ENCODE measurements at regions not wholly inside any gene's neighbourhood (a gene's known extent, or its start where the extent isn't known, plus 50 kb on each side); places are given as distances from the start of the nearest gene placed in this dataset.

- Histone ChIP-seq H4K91ac (ENCODE audit: insufficient read depth, low read depth, low read length) (no peak overlapping the region), H2BK120ac (ENCODE audit: low read depth, low read length) (no peak overlapping the region), H3K36me3 (ENCODE audit: control insufficient read depth, insufficient read depth, low read length) (no peaks in the 10 kb centered on the region), H3K27me3 (ENCODE audit: control insufficient read depth, insufficient read depth, low read length) (no peaks in the 10 kb centered on the region), H4K8ac (ENCODE audit: low read depth in 2 of 2, low read length in 2 of 2) (no peak overlapping the region), H4K5ac (ENCODE audit: low read depth, low read length) (no peak overlapping the region), H3K9ac (ENCODE audit: low read depth, low read length) (no peak overlapping the region), H3K23ac (ENCODE audit: low read depth, low read length) (no peak overlapping the region), H2AK5ac (ENCODE audit: low read depth, low read length) (no peak overlapping the region), H3K4ac (ENCODE audit: low read depth, low read length) (no peak overlapping the region), H3K79me1 (ENCODE audit: low read depth in 1 of 2, low read length in 2 of 2) (no peaks in the 10 kb centered on the region), H3K4me2 (ENCODE audit: low read depth, low read length) (no peak overlapping the region), H2AFZ (replicated peaks; ENCODE audit: low read length, poor library complexity) (no peak overlapping the region), H3K9me1 (ENCODE audit: insufficient read depth, low read length) (no peaks in the 10 kb centered on the region), H3K18ac (ENCODE audit: low read depth, low read length) (no peak overlapping the region), H3K9me3 (ENCODE audit: control insufficient read depth, insufficient read depth, low read length) (peaks cover 44% of the 10 kb centered on the region), H2BK15ac (ENCODE audit: low read depth, low read length) (no peak overlapping the region), H2AK9ac (replicated peaks; ENCODE audit: low read depth, low read length, poor library complexity) (no peak overlapping the region), H3K14ac (replicated peaks; ENCODE audit: low read depth, low read length) (no peak overlapping the region), H2BK5ac (ENCODE audit: low read depth, low read length, poor library complexity, severe bottlenecking) (no peak overlapping the region), H3K27ac (ENCODE audit: insufficient read depth, low read length) (no peak overlapping the region), H4K20me1 (ENCODE audit: insufficient read depth, low read length) (no peaks in the 10 kb centered on the region), H3K56ac (ENCODE audit: extremely low read depth, insufficient read depth, low read length) (no peak overlapping the region), H3K4me1 (ENCODE audit: control insufficient read depth, insufficient read depth, low read length) (no peaks in the 10 kb centered on the region), H2BK20ac (ENCODE audit: low read depth, low read length) (no peak overlapping the region), H3K4me3 (ENCODE audit: insufficient read depth, low read depth, low read length) (no peak overlapping the region)
- intact Hi-C loops (cut with micrococcal nuclease), result no loop called here
- TF ChIP-seq CHD1 (IDR thresholded peaks at IDR 0.05; ENCODE audit: low read depth, low read length) (no peak), RCOR1 (IDR thresholded peaks at IDR 0.05; ENCODE audit: insufficient replicate concordance, low read length) (no peak), MAFK (IDR thresholded peaks at IDR 0.05; ENCODE audit: low read depth, low read length) (no peak), CEBPB (IDR thresholded peaks at IDR 0.05; ENCODE audit: low read depth, low read length) (no peak), MXI1 (IDR thresholded peaks at IDR 0.05; ENCODE audit: borderline replicate concordance, low read depth, low read length) (no peak), CTCF (conservative IDR thresholded peaks at IDR 0.05; ENCODE audit: low read depth, low read length) (no peak), RFX5 (IDR thresholded peaks at IDR 0.05; ENCODE audit: low read depth, low read length) (no peak), NFE2L2 (IDR thresholded peaks at IDR 0.05; ENCODE audit: low read depth, low read length) (no peak), POLR2A (IDR thresholded peaks at IDR 0.05; ENCODE audit: low read depth, low read length) (no peak), BHLHE40 (IDR thresholded peaks at IDR 0.05; ENCODE audit: low read depth, low read length) (no peak), RAD21 (IDR thresholded peaks at IDR 0.05; ENCODE audit: low read length) (no peak), SMC3 (IDR thresholded peaks at IDR 0.05; ENCODE audit: low read depth, low read length) (no peak), MAZ (IDR thresholded peaks at IDR 0.05; ENCODE audit: borderline replicate concordance, low read depth, low read length) (no peak), USF2 (IDR thresholded peaks at IDR 0.05; ENCODE audit: low read depth, low read length) (no peak), FOS (IDR thresholded peaks at IDR 0.05; ENCODE audit: low read depth, low read length) (no peak)
- TF ChIP-seq, protein P1, sequence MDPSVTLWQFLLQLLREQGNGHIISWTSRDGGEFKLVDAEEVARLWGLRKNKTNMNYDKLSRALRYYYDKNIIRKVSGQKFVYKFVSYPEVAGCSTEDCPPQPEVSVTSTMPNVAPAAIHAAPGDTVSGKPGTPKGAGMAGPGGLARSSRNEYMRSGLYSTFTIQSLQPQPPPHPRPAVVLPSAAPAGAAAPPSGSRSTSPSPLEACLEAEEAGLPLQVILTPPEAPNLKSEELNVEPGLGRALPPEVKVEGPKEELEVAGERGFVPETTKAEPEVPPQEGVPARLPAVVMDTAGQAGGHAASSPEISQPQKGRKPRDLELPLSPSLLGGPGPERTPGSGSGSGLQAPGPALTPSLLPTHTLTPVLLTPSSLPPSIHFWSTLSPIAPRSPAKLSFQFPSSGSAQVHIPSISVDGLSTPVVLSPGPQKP (IDR thresholded peaks at IDR 0.05; ENCODE audit: borderline replicate concordance, low read depth, low read length), result no peak
- CTCF ChIA-PET, result no interaction called here
- DNase-seq (no peak), ATAC-seq (ENCODE audit: low read depth) (no peak)
- no CpG with 5 or more reads among the region's 7 CpGs for WGBS, 2 experiments (ENCODE audit: extremely low coverage in 2 of 2, insufficient read length in 1 of 2)
- in situ Hi-C loops (cut with MboI; ENCODE audit: low sequenced_read_pairs), result no loop called here
- dilution Hi-C loops (cut with HindIII; ENCODE audit: low sequenced_read_pairs, unreplicated experiment), result no loop called here
- no TSS peak for BruUV-seq (replicated peaks)
- POLR2A ChIA-PET (ENCODE audit: unreplicated experiment), result no interaction called here
These were observed 316.7 kb downstream of the TCERG1L start for GRCh38 chr10:130994845-130995244.
